ENCODE measurements at regions not wholly inside any gene's neighbourhood (a gene's known extent, or its start where the extent isn't known, plus 50 kb on each side); places are given as distances from the start of the nearest gene placed in this dataset.

DNA sequence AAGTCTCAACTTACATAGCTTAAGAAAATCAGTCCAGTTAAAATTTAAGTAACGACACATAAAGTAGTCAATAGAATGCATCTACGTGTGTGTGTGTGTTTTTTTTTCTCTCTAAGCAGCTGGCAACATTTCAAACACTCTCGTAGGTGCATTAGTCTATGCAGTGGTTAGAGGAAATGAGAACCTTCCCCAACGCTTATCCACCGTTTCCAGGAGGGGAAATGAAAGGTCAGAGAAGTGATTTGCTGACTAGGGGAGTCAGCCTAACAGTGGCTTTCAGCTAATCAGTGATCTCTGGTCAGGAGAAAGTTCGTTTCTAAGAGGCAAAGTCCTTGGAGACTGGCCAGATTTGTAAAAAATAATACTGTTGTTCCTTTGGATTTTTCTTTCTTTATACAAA, 806.6 kb downstream of the C6orf118 start:
- H3F3A ChIP-seq (ENCODE audit: control insufficient read depth, insufficient read depth) = no peaks in the 10 kb centered on the region
- 0 out of 2 replicates have a peak, but pooled peaks cover 4% of the 10 kb centered on the region for H3K4me1 ChIP-seq (ENCODE audit: control insufficient read depth, low read length)
- no peaks in the 10 kb centered on the region for H3K79me2 ChIP-seq (ENCODE audit: control insufficient read depth, low read length)
- no peak overlapping the region for H3K4me3 ChIP-seq (ENCODE audit: low read length)
- no peak for TF ChIP-seq EZH2phosphoT487 (IDR thresholded peaks at IDR 0.05; ENCODE audit: borderline replicate concordance, low read length)
- TF ChIP-seq, protein P1, sequence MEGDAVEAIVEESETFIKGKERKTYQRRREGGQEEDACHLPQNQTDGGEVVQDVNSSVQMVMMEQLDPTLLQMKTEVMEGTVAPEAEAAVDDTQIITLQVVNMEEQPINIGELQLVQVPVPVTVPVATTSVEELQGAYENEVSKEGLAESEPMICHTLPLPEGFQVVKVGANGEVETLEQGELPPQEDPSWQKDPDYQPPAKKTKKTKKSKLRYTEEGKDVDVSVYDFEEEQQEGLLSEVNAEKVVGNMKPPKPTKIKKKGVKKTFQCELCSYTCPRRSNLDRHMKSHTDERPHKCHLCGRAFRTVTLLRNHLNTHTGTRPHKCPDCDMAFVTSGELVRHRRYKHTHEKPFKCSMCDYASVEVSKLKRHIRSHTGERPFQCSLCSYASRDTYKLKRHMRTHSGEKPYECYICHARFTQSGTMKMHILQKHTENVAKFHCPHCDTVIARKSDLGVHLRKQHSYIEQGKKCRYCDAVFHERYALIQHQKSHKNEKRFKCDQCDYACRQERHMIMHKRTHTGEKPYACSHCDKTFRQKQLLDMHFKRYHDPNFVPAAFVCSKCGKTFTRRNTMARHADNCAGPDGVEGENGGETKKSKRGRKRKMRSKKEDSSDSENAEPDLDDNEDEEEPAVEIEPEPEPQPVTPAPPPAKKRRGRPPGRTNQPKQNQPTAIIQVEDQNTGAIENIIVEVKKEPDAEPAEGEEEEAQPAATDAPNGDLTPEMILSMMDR (IDR thresholded peaks at IDR 0.05; ENCODE audit: low read depth, low read length, poor library complexity, severe bottlenecking) = no peak
- H3K36me3 ChIP-seq (ENCODE audit: control insufficient read depth, low read length) = no peaks in the 10 kb centered on the region
- H3K9me3 ChIP-seq (ENCODE audit: control insufficient read depth, insufficient read depth, low read length) = no peaks in the 10 kb centered on the region
- no peaks in the 10 kb centered on the region for H3K27me3 ChIP-seq (ENCODE audit: control insufficient read depth, low read length)
- H3K27ac ChIP-seq (ENCODE audit: low read depth, low read length) = no peak overlapping the region
- H3K4me2 ChIP-seq (ENCODE audit: low read length) = no peak overlapping the region
- no peaks in the 10 kb centered on the region for H3K9me2 ChIP-seq (replicated peaks; ENCODE audit: control insufficient read depth, low read length)
- H4K20me1 ChIP-seq (ENCODE audit: control insufficient read depth, insufficient read depth, low read depth, low read length) = no peaks in the 10 kb centered on the region

DNA sequence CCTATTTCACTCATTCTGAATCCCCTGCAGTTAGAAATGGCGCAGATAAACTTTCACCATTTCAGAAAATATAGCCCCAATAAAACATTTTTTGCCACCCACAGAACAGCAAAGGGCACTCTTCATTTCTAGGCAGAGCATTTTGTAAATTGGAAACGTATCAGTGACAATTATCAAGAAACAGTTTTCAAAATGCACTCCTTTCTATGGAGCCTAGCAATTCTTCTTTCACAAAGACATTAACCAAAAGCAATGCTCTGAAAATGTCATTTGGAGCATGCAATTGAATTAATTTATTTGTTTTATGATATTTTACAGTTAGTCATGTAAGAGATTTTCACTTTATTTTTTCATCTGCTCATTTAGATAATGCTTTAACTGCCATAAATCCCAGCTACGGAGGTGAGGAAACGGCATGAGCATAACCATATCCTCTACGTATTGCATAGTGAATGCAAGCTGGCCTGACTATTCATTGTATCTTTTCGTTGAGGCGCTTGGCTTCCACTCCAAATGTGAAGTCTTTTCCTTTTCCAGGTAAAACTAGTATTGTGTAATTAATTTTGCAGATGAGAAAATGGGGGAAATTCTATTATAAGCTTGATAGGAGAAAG, 813.4 kb downstream of the C6orf118 start:
- TF ChIP-seq, protein P1 (IDR thresholded peaks at IDR 0.05; ENCODE audit: low read depth, low read length, poor library complexity, severe bottlenecking) = no peak
- TF ChIP-seq EZH2phosphoT487 (IDR thresholded peaks at IDR 0.05; ENCODE audit: borderline replicate concordance, low read length) = no peak
- H4K20me1 ChIP-seq (ENCODE audit: control insufficient read depth, insufficient read depth, low read depth, low read length) = no peaks in the 10 kb centered on the region

DNA sequence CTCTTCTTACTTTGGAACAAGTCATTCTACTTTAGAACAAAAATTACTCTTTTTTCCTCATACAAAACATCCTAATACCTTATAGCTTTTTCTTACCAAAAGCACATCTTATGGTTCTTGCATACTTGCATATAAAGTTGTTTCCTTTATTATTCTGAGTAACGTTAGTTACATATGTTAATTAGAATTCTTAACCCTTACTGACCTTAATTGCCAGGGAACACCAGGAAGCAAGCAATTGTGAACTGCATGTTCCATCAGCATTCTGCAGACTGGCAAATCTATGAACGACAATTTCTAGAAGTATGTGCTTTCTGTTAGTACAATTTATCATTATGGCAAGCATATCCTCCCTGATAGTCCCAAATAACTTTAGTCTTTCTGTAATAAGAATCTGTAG, 831.0 kb downstream of the C6orf118 start:
- H3F3A ChIP-seq (ENCODE audit: control insufficient read depth, insufficient read depth) = no peaks in the 10 kb centered on the region
- no peaks in the 10 kb centered on the region for H4K20me1 ChIP-seq (ENCODE audit: control insufficient read depth, insufficient read depth, low read depth, low read length)
- no peak overlapping the region for H3K4me2 ChIP-seq (ENCODE audit: low read length)
- H3K27me3 ChIP-seq (ENCODE audit: control insufficient read depth, low read length) = no peaks in the 10 kb centered on the region
- H3K27ac ChIP-seq (ENCODE audit: low read depth, low read length) = no peak overlapping the region
- no peaks in the 10 kb centered on the region for H3K36me3 ChIP-seq (ENCODE audit: control insufficient read depth, low read length)
- no peaks in the 10 kb centered on the region for H3K79me2 ChIP-seq (ENCODE audit: control insufficient read depth, low read length)
- no peaks in the 10 kb centered on the region for H3K9me2 ChIP-seq (replicated peaks; ENCODE audit: control insufficient read depth, low read length)
- H3K4me3 ChIP-seq (ENCODE audit: low read length) = no peak overlapping the region
- H3K4me1 ChIP-seq (ENCODE audit: control insufficient read depth, low read length) = no peaks in the 10 kb centered on the region
- no peak for TF ChIP-seq EZH2phosphoT487 (IDR thresholded peaks at IDR 0.05; ENCODE audit: borderline replicate concordance, low read length)
- TF ChIP-seq, protein P1 (IDR thresholded peaks at IDR 0.05; ENCODE audit: low read depth, low read length, poor library complexity, severe bottlenecking) = no peak
- H3K9me3 ChIP-seq (ENCODE audit: control insufficient read depth, insufficient read depth, low read length) = peaks cover 5% of the 10 kb centered on the region; the same call in 1 of the 2 replicates

More for the DNA sequence above, 813.4 kb downstream of the C6orf118 start:
- no peaks in the 10 kb centered on the region for H3F3A ChIP-seq (ENCODE audit: control insufficient read depth, insufficient read depth)
- H3K4me3 ChIP-seq (ENCODE audit: low read length) = no peak overlapping the region
- H3K27ac ChIP-seq (ENCODE audit: low read depth, low read length) = no peak overlapping the region
- no peaks in the 10 kb centered on the region for H3K9me2 ChIP-seq (replicated peaks; ENCODE audit: control insufficient read depth, low read length)
- no peak overlapping the region for H3K4me2 ChIP-seq (ENCODE audit: low read length)
- H3K79me2 ChIP-seq (ENCODE audit: control insufficient read depth, low read length) = no peaks in the 10 kb centered on the region
- no peaks in the 10 kb centered on the region for H3K4me1 ChIP-seq (ENCODE audit: control insufficient read depth, low read length)
- H3K9me3 ChIP-seq (ENCODE audit: control insufficient read depth, insufficient read depth, low read length) = no peaks in the 10 kb centered on the region
- no peaks in the 10 kb centered on the region for H3K36me3 ChIP-seq (ENCODE audit: control insufficient read depth, low read length)
- H3K27me3 ChIP-seq (ENCODE audit: control insufficient read depth, low read length) = no peaks in the 10 kb centered on the region
